ENCODE measurements at regions not wholly inside any gene's neighbourhood (a gene's known extent, or its start where the extent isn't known, plus 50 kb on each side); places are given as distances from the start of the nearest gene placed in this dataset.

GRCh38 chr2:219961947-219962498, 334.6 kb downstream of the SLC4A3 start:
- no peaks in the 10 kb centered on the region for H3K36me3 ChIP-seq (ENCODE audit: control insufficient read depth, insufficient read depth, low read length)
- peaks cover 7% of the 10 kb centered on the region for H3K9me3 ChIP-seq (replicated peaks; ENCODE audit: control insufficient read depth, low read depth, low read length)
- no peak overlapping the region for H3K4me3 ChIP-seq (ENCODE audit: low read length)
- no CpG with 5 or more reads among the region's 4 CpGs for WGBS (ENCODE audit: insufficient coverage)
- H3K27ac ChIP-seq (ENCODE audit: low read length), result no peak overlapping the region
- H3K27me3 ChIP-seq (ENCODE audit: control insufficient read depth, insufficient read depth, low read length), result no peaks in the 10 kb centered on the region
- H3K4me1 ChIP-seq (ENCODE audit: control insufficient read depth, insufficient read depth, low read length), result no peaks in the 10 kb centered on the region
- peak; percentile 27 for DNase-seq

- no CpG with 5 or more reads among the region's 2 CpGs for WGBS (ENCODE audit: insufficient coverage)
- H3K36me3 ChIP-seq (ENCODE audit: control insufficient read depth, insufficient read depth, low read length), result no peaks in the 10 kb centered on the region
- H3K9me3 ChIP-seq (replicated peaks; ENCODE audit: control insufficient read depth, low read depth, low read length), result no peaks in the 10 kb centered on the region
- H3K4me3 ChIP-seq (ENCODE audit: low read length), result no peak overlapping the region
- no peak for DNase-seq
- H3K27ac ChIP-seq (ENCODE audit: low read length), result no peak overlapping the region
- H3K27me3 ChIP-seq (ENCODE audit: control insufficient read depth, insufficient read depth, low read length), result no peaks in the 10 kb centered on the region
- no peaks in the 10 kb centered on the region for H3K4me1 ChIP-seq (ENCODE audit: control insufficient read depth, insufficient read depth, low read length)
Observed at GRCh38 chr2:219962801-219963200, 335.4 kb downstream of the SLC4A3 start.

GRCh38 chr2:219965287-219966194, 338.1 kb downstream of the SLC4A3 start:
- no peaks in the 10 kb centered on the region for H3K4me1 ChIP-seq (ENCODE audit: control insufficient read depth, insufficient read depth, low read length)
- DNase-seq, result no peak
- H3K9me3 ChIP-seq (replicated peaks; ENCODE audit: control insufficient read depth, low read depth, low read length), result no peaks in the 10 kb centered on the region
- no peak overlapping the region for H3K27ac ChIP-seq (ENCODE audit: low read length)
- no peak overlapping the region for H3K4me3 ChIP-seq (ENCODE audit: low read length)
- H3K27me3 ChIP-seq (ENCODE audit: control insufficient read depth, insufficient read depth, low read length), result no peaks in the 10 kb centered on the region
- 64% methylated on average over 2 of the region's 5 CpGs for WGBS (ENCODE audit: insufficient coverage)
- H3K36me3 ChIP-seq (ENCODE audit: control insufficient read depth, insufficient read depth, low read length), result no peaks in the 10 kb centered on the region

GRCh38 chr2:219967247-219968245, 340.1 kb downstream of the SLC4A3 start:
- Histone ChIP-seq H3K4me3 (ENCODE audit: low read length) (no peak overlapping the region), H3K9me3 (replicated peaks; ENCODE audit: control insufficient read depth, low read depth, low read length) (no peaks in the 10 kb centered on the region), H3K27ac (ENCODE audit: low read length) (no peak overlapping the region), H3K4me1 (ENCODE audit: control insufficient read depth, insufficient read depth, low read length) (no peaks in the 10 kb centered on the region), H3K27me3 (ENCODE audit: control insufficient read depth, insufficient read depth, low read length) (no peaks in the 10 kb centered on the region), H3K36me3 (ENCODE audit: control insufficient read depth, insufficient read depth, low read length) (no peaks in the 10 kb centered on the region)
- DNase-seq, result peak; percentile 90
- WGBS (ENCODE audit: insufficient coverage), result 40% methylated on average over 1 of the region's 8 CpGs

- DNase-seq, result no peak
- no peaks in the 10 kb centered on the region for H3K4me1 ChIP-seq (ENCODE audit: control insufficient read depth, insufficient read depth, low read length)
- no peak overlapping the region for H3K27ac ChIP-seq (ENCODE audit: low read length)
- H3K9me3 ChIP-seq (replicated peaks; ENCODE audit: control insufficient read depth, low read depth, low read length), result no peaks in the 10 kb centered on the region
- no peaks in the 10 kb centered on the region for H3K36me3 ChIP-seq (ENCODE audit: control insufficient read depth, insufficient read depth, low read length)
- 81% methylated on average over 4 of the region's 6 CpGs for WGBS (ENCODE audit: insufficient coverage)
- H3K27me3 ChIP-seq (ENCODE audit: control insufficient read depth, insufficient read depth, low read length), result no peaks in the 10 kb centered on the region
- H3K4me3 ChIP-seq (ENCODE audit: low read length), result no peak overlapping the region
Observed at GRCh38 chr2:219968685-219969345, 341.4 kb downstream of the SLC4A3 start.

DNA sequence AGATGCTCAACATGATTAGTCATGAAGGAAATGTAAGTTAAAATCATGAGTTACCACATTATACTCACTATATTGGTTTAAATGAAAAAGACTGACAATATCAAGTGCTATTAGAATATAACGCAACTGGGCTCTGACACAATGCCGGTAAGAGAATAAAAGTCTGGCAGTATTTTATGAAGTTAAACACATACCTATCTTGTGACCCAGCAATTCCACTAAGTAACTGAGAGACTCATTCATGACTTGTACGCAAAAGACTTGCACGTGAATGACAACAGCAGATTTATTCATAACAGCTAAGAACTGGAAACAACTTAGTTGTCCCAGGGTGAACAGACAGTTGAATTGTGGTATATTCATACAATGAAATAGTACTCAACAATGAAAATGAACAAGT, 342.1 kb downstream of the SLC4A3 start:
- Histone ChIP-seq H3K4me3 (ENCODE audit: low read length) (no peak overlapping the region), H3K4me1 (ENCODE audit: control insufficient read depth, insufficient read depth, low read length) (no peaks in the 10 kb centered on the region), H3K27ac (ENCODE audit: low read length) (no peak overlapping the region), H3K36me3 (ENCODE audit: control insufficient read depth, insufficient read depth, low read length) (no peaks in the 10 kb centered on the region), H3K27me3 (ENCODE audit: control insufficient read depth, insufficient read depth, low read length) (no peaks in the 10 kb centered on the region), H3K9me3 (replicated peaks; ENCODE audit: control insufficient read depth, low read depth, low read length) (no peaks in the 10 kb centered on the region)
- DNase-seq, result no peak
- no CpG with 5 or more reads among the region's 4 CpGs for WGBS (ENCODE audit: insufficient coverage)

DNA sequence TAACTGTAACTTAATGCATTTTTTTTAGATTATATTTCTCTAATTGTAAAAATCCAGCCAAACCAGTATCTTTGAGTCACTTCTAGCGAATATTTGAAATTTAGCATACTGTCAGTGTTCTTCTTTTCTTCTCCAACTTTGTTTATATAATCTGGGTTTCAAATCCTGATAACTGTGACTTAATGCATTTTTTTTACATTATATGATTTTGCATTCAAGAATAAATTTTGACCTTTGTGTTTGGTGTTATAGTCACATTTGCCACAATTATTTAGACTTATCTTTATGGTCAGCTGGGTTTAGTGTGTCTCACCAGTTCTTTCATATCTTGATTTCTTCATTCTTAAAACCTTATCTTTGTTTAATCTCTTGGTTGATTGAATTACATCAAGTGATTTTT, 345.7 kb downstream of the SLC4A3 start:
- H3K27me3 ChIP-seq (ENCODE audit: control insufficient read depth, insufficient read depth, low read length), result no peaks in the 10 kb centered on the region
- H3K4me1 ChIP-seq (ENCODE audit: control insufficient read depth, insufficient read depth, low read length), result no peaks in the 10 kb centered on the region
- H3K4me3 ChIP-seq (ENCODE audit: low read length), result no peak overlapping the region
- no peak overlapping the region for H3K27ac ChIP-seq (ENCODE audit: low read length)
- WGBS (ENCODE audit: insufficient coverage), result no CpG with 5 or more reads among the region's 1 CpG
- DNase-seq, result no peak
- H3K9me3 ChIP-seq (replicated peaks; ENCODE audit: control insufficient read depth, low read depth, low read length), result no peaks in the 10 kb centered on the region
- H3K36me3 ChIP-seq (ENCODE audit: control insufficient read depth, insufficient read depth, low read length), result no peaks in the 10 kb centered on the region

GRCh38 chr2:219976871-219977270, 349.4 kb downstream of the SLC4A3 start:
- Histone ChIP-seq H3K4me3 (ENCODE audit: low read length) (no peak overlapping the region), H3K27ac (ENCODE audit: low read length) (no peak overlapping the region), H3K27me3 (ENCODE audit: control insufficient read depth, insufficient read depth, low read length) (no peaks in the 10 kb centered on the region), H3K4me1 (ENCODE audit: control insufficient read depth, insufficient read depth, low read length) (no peaks in the 10 kb centered on the region), H3K36me3 (ENCODE audit: control insufficient read depth, insufficient read depth, low read length) (no peaks in the 10 kb centered on the region), H3K9me3 (replicated peaks; ENCODE audit: control insufficient read depth, low read depth, low read length) (no peaks in the 10 kb centered on the region)
- no CpG with 5 or more reads among the region's 2 CpGs for WGBS (ENCODE audit: insufficient coverage)
- no peak for DNase-seq

- no peaks in the 10 kb centered on the region for H3K27me3 ChIP-seq (ENCODE audit: control insufficient read depth, insufficient read depth, low read length)
- no peaks in the 10 kb centered on the region for H3K4me1 ChIP-seq (ENCODE audit: control insufficient read depth, insufficient read depth, low read length)
- DNase-seq, result no peak
- H3K36me3 ChIP-seq (ENCODE audit: control insufficient read depth, insufficient read depth, low read length), result no peaks in the 10 kb centered on the region
- no peaks in the 10 kb centered on the region for H3K9me3 ChIP-seq (replicated peaks; ENCODE audit: control insufficient read depth, low read depth, low read length)
- no peak overlapping the region for H3K27ac ChIP-seq (ENCODE audit: low read length)
- WGBS (ENCODE audit: insufficient coverage), result 86% methylated on average over 1 of the region's 2 CpGs
- no peak overlapping the region for H3K4me3 ChIP-seq (ENCODE audit: low read length)
Observed at GRCh38 chr2:219980638-219981037, 353.2 kb downstream of the SLC4A3 start.

Measured in muscle of leg (tissue), 3 donors.